ENCODE measurements at regions not wholly inside any gene's neighbourhood (a gene's known extent, or its start where the extent isn't known, plus 50 kb on each side); places are given as distances from the start of the nearest gene placed in this dataset.

DNA sequence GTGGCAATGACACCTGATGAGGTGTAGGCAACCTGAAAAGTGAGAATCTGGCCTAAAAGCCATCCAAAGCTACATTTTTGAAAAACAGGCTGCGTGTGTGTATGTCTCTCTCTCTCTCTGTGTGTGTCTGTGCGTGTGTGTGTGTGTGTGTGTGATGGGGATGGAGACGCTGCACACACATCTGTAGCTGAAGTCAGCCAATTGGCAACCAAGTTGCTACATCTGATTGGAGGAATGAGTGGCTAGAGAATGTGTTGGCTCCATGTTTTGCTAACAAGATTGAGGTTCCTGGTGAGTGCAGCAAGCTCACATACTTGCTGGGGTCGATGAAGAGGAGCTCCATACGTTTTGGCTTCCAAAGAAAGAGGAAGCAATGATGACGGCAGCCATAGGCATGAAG, 311.4 kb upstream of the NCAM1 start:
- TF ChIP-seq, protein P1, sequence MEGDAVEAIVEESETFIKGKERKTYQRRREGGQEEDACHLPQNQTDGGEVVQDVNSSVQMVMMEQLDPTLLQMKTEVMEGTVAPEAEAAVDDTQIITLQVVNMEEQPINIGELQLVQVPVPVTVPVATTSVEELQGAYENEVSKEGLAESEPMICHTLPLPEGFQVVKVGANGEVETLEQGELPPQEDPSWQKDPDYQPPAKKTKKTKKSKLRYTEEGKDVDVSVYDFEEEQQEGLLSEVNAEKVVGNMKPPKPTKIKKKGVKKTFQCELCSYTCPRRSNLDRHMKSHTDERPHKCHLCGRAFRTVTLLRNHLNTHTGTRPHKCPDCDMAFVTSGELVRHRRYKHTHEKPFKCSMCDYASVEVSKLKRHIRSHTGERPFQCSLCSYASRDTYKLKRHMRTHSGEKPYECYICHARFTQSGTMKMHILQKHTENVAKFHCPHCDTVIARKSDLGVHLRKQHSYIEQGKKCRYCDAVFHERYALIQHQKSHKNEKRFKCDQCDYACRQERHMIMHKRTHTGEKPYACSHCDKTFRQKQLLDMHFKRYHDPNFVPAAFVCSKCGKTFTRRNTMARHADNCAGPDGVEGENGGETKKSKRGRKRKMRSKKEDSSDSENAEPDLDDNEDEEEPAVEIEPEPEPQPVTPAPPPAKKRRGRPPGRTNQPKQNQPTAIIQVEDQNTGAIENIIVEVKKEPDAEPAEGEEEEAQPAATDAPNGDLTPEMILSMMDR (IDR thresholded peaks at IDR 0.05) = no peak
- no peak for TF ChIP-seq POLR2A (IDR thresholded peaks at IDR 0.05)

Data from breast epithelium (tissue), 3 donors.